PC-9 (cell line): ENCODE measurements at regions not wholly inside any gene's neighbourhood (a gene's known extent, or its start where the extent isn't known, plus 50 kb on each side); places are given as distances from the start of the nearest gene placed in this dataset.

Experiments used
- CTCF ChIP-seq: fragments of 200-600 bp; sonication (generic); conservative IDR thresholded peaks from 2 replicates; pipeline ENCODE4 v1.6.1; 2017; ENCODE audit warnings: mixed run types, antibody characterized with exemption, mild to moderate bottlenecking, moderate library complexity
- EZH2 ChIP-seq: fragments of 200-600 bp; sonication (generic); IDR thresholded peaks from 2 replicates; pipeline ENCODE4 v1.8.0; 2017; ENCODE audit warnings: antibody characterized with exemption, low read depth

- no peak for TF ChIP-seq CTCF
- no peak for TF ChIP-seq EZH2
Observed at GRCh38 chr4:38364383-38364963, 299.5 kb upstream of the KLF3 start.
